NCI-H82 treated with DMSO at 0.1 percent for 48 hours (cell line): ENCODE measurements at regions not wholly inside any gene's neighbourhood (a gene's known extent, or its start where the extent isn't known, plus 50 kb on each side); places are given as distances from the start of the nearest gene placed in this dataset.

Source experiments
- DNase-seq: peaks from one replicate; lab custom pipeline; 2025; ENCODE audit not compliant: unreplicated experiment; lab: John Stamatoyannopoulos, UW

DNA sequence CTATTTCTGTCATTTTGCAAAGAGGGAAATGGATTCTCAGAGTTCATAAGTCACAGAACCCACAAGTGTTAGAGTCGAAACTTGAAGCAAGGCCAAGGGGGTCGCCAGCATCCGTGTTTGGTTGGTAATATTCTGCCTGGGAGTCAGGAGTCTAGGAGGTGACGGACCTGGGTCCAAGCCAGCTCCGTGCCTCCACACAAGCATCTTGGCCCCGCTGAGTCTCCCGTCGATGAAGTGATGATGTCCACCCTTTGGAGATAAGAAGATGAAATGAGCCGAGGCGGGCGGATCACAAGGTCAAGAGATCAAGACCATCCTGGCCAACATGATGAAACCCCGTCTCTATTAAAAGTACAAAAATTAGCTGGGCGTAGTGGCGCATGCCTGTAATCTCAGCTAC is 53.2 kb upstream of the TNRC6C start:
- DNase-seq: no peak

GRCh38 chr17:77905766-77906165 is 52.7 kb upstream of the TNRC6C start:
- DNase-seq: no peak

DNA sequence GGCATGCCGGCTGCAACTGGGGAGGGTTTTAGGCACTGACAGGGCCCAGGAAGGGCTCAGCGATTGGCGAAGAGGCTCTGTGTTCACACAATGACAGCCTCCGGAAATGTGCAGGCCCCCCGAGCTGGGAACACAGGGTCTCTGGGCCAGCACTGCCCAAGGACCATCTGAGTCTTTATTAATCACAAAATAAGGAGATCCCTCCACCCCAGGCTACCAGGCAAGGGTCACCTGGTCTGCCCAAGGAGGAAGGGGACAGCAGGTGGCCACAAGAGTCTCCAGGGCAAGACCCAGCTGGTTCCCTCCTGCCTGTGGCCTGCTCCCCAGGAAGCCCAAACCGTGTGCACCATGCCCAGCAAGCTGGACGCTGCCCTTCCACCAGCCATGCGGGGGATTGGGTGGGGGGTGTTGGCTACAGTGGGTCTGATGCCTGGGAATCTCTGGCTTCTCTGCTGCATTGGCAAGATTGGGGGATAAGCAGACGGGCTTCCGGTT is 52.1 kb upstream of the TNRC6C start:
- no peak for DNase-seq

DNA sequence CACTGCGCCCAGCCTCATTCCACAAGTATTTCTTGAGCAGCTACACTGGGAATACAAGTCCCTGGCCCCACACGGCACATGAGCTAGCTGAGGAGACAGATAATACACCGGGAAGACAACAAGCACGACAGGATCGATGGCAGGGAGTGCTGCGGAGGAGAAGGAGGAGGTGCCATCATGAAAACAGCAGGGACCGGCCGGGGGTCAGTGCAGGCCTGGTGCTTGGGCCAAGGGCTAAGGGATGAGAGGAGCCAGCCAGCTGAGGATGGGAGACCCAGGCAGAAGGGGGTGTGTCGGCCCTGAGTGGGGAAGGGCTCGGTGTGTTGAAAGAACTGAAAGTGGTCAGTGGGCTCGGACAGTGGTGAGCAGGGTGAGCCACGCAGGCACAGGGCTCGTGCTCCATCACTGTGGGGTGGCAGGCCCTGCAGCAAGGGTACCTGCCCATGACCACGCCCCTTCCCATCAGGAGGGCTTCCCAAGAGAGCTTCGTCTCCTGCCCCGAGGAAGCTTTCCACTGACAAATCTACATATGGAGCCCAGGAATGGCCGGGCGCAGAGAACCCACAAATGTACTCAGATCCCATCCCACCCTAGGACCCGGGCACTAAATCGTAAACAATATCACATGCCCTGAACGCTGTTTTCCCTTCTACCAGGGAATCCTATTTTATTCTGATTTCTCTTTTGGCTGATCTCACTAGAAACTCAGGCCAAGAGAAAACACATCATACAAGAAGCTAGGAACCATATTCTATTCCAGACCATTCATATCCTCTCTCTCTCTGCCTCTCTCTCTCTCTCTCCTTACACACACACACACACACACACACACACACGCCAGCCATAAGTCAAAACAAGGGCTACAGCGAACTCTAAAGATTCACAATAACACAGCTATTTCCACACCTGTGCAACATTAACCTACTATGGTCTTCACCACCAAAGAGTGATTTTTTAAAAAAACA is 50.7 kb upstream of the TNRC6C start:
- DNase-seq: no peak

- no peak for DNase-seq
Observed at GRCh38 chr17:77908501-77908900, 50.0 kb upstream of the TNRC6C start.
